NCI-H69 (cell line): ENCODE measurements at regions not wholly inside any gene's neighbourhood (a gene's known extent, or its start where the extent isn't known, plus 50 kb on each side); places are given as distances from the start of the nearest gene placed in this dataset.

Experiments
- DNase-seq: peaks from one replicate; lab custom pipeline; 2025; lab: John Stamatoyannopoulos, UW

DNA sequence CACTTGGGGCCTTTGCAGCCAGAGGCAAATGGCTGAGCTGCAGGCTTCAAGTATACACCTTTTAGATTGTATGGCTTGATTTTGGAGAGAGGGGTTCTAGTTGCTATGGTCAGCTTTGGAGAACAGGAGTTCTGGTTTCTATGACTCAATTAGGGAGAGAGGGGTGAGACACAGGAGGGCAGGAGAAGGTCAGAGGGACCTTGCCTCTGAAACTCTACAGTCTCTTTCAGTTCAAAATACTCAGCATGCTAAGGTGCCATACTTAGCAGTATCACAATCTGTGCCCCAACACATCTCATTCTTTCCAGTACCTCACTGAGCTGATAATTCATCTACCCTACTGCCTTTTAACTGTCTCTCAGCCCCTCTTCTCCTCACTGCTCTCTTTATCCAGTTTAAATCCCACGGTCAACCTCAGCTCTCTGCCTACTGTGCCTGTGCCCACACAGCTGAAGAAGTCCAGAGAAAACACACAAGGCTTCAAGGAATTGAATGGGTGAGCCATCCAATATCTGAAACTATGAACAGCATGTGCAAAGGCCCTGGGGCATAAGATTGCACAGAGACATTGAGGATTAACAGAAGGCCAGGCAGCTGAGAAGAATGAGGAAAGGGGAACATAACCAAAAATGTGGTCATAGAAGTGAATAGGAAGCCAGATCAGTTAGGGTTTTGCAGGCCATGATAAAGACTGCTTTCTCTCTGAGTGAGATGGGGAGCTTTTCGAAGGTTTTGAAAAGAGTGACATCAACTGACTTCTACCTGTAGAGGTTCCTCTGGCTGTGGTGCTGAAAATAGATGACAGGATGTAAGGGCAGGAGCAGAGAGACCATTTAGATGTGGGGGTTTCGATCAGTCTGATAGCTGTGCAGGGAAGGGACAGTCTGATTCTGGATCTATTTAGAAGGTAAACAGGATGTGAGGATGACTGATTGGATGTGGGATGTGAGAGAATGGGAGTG is 54.5 kb upstream of the C3orf80 start:
- DNase-seq, result no peak

DNA sequence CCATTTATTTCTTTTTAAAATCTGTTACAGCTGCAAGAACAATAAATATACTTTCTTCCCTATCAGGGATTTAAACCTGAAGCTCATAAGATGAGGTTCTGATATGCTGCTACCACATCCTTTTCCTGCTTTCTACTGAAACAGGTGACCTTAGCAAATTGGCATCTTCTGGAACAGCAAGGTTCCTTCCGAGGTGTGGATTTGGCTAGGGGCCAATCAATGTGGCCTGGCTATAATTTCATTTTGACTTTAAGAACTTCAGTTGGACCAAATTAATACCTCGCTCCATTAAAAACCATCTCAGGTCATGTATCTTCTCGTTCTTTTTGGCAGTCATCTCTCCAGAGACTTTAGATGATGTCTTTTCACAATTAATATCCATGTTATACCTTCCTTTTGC is 53.4 kb upstream of the C3orf80 start:
- DNase-seq, result no peak

DNA sequence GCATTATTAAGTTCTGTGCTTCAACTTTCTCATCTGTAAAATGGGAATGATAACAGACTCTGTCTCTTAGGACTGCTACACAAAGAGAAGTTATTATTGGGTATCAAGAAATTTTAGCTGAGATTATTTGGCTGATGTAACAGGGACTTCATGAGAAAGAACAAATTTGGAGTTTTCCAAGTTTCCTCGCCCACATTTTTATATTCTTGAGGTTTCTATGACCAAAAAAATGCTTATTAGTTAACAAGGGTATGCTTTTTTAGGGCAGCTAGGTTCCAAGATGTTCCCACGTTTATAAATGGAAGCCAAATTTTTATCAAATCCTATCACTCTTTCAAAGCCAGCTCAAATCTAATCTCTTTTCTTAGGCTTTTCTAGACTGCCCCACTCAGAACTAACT is 50.6 kb upstream of the C3orf80 start:
- DNase-seq, result no peak
